RWPE1 (cell line): ENCODE measurements at regions not wholly inside any gene's neighbourhood (a gene's known extent, or its start where the extent isn't known, plus 50 kb on each side); places are given as distances from the start of the nearest gene placed in this dataset.

Experiments
- CTCF ChIA-PET: fragments of 350-600 bp; sonication (Branson Sonifier 250); formaldehyde crosslinking; extraction: SDS; loops from one replicate; lab custom pipeline; 2021; lab: Yijun Ruan, JAX
- POLR2A ChIA-PET: fragments of 400-600 bp; formaldehyde crosslinking; extraction: SDS; loops from one replicate; lab custom pipeline; 2020; ENCODE audit warnings: antibody characterized with exemption; ENCODE audit not compliant: low non-redundant PET; lab: Yijun Ruan, JAX
- DNase-seq: peaks from one replicate; pipeline ENCODE4 v3.0.0; 2012; ENCODE audit warnings: low spot score
- H3K27ac ChIP-seq: fragments of 450-650 bp; 2 replicates; pipeline ENCODE4 v1.5.1; 2017
- TF ChIP-seq, protein P1 (sequence below): fragments of 450-650 bp; conservative IDR thresholded peaks from 2 replicates; pipeline ENCODE4 v1.5.1; 2017; ENCODE audit warnings: low read depth, mild to moderate bottlenecking

DNA sequence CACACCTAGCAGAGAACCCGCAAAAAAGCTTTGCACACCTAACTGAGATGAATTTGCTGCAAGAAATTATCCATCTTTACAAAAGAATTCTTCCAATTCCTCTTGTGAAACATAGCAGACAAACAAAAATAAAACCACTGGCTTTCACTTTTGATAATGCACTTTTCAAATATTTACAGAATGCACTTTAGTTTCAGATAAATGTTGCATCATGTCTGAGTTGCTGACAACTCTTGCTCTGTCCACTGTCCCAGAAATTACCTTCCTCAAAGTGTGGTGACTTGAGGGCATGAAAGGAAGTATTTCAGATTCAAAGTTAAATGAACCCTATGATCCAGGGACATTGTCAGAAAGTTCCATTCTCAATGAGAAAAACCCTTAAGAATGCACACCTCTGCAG, 256.2 kb upstream of the PARD3B start:
- CTCF ChIA-PET, result interaction anchor here (0.6 kb wide), 1 partner anchor 9 kb away, joined by 5 read pairs; no protein-coding TSS in a partner anchor
- no peak overlapping the region for H3K27ac ChIP-seq
- POLR2A ChIA-PET, result no interaction called here
- TF ChIP-seq, protein P1, sequence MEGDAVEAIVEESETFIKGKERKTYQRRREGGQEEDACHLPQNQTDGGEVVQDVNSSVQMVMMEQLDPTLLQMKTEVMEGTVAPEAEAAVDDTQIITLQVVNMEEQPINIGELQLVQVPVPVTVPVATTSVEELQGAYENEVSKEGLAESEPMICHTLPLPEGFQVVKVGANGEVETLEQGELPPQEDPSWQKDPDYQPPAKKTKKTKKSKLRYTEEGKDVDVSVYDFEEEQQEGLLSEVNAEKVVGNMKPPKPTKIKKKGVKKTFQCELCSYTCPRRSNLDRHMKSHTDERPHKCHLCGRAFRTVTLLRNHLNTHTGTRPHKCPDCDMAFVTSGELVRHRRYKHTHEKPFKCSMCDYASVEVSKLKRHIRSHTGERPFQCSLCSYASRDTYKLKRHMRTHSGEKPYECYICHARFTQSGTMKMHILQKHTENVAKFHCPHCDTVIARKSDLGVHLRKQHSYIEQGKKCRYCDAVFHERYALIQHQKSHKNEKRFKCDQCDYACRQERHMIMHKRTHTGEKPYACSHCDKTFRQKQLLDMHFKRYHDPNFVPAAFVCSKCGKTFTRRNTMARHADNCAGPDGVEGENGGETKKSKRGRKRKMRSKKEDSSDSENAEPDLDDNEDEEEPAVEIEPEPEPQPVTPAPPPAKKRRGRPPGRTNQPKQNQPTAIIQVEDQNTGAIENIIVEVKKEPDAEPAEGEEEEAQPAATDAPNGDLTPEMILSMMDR, result no peak
- no peak for DNase-seq

DNA sequence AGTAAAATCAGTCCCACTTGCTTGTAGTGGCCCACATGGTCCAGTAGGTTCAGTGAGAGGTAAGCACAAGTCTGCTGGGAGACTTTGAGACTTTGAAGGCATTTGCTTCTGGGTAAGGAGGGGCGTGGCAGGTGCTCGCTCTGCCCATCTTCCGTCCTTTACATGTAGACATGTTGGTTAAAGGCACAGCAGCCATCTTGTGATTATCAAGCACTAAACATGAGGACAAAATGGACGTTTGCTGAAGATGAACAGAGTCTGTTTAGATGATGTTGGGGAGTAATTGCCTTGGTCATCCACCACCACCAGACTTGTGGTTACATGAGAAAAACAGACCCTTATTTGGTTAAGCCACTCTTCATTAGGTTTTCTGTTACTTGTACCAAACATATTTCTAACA, 252.8 kb upstream of the PARD3B start:
- DNase-seq, result no peak
- H3K27ac ChIP-seq, result no peak overlapping the region
- TF ChIP-seq, protein P1, result no peak
- ChIA-PET POLR2A (no interaction called here), CTCF (no interaction called here)

DNA sequence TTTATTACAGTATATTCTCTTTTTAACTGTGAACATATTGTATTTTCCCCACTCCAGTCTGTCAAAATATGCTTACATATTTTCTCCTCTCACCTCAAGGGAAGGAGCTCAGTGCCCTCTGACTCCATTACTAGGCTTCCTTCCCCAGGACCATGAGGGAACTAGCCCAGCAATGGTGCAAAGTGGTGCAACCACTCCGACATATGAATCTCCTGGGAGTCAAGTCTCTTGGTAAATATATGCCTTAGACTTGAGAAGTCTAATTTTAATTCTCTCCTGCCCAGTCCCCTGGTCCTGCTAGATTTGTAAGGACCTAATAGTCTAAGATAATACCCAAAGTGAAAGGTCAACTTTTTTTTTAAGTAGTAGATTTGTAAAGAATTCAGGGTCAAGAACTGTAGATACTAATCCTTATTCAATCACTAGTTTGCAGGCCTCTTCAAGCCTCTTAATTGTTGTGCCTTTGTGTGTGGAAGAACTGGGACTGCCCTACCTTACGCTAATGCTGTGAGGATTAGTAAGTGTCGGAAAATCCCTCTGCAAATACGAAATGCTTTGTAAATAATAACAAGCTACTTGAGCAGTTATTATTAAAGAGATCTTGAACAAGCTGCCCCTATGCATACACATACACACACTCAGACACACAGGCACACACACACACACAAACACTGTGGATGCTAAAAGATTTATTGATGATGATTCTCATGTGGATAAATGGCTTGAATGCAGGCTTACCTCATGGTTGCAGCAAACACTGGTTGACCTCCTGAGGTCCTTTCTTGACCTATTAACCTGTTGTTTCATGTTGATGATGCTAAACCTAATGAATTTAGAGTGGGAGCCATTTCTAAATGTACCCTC, 251.2 kb upstream of the PARD3B start:
- POLR2A ChIA-PET, result interaction anchor here (0.6 kb wide), 1 partner anchor 351 kb away, joined by 3 read pairs; no protein-coding TSS in a partner anchor
- H3K27ac ChIP-seq, result no peak overlapping the region
- no peak for DNase-seq
- CTCF ChIA-PET, result no interaction called here
- TF ChIP-seq, protein P1, result no peak

DNA sequence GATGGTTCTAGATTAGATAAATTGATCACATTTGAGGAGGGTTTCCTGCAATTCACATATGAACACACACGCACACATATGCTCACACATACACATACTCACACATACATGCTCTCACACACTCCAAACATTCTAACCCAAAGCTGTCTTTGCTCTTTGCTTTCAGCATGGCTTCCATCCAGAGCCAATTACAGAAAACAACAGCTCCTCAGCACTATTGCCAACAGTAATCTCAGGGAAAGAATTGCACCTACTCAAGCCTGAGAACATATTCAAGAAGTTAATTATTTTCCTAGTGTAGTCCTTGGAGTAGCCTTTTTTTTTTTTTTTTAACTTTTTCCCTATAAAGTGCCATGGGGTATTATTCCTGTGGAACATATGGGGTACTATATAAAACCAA, 246.9 kb upstream of the PARD3B start:
- no peak for DNase-seq
- TF ChIP-seq, protein P1, result no peak
- ChIA-PET CTCF (interaction anchor here (0.5 to 0.6 kb wide), 3 partner anchors 9 to 376 kb away, joined by 3 to 5 read pairs (median 4); no protein-coding TSS in a partner anchor), POLR2A (no interaction called here)
- no peak overlapping the region for H3K27ac ChIP-seq

- no peak overlapping the region for H3K27ac ChIP-seq
- TF ChIP-seq, protein P1, result no peak
- DNase-seq, result no peak
- ChIA-PET POLR2A (no interaction called here), CTCF (interaction anchor here (0.6 kb wide), 2 partner anchors 176 to 461 kb away, joined by 3 read pairs; no protein-coding TSS in a partner anchor)
These were observed 245.5 kb upstream of the PARD3B start for GRCh38 chr2:204299766-204300165.

GRCh38 chr2:204306667-204307066, 238.6 kb upstream of the PARD3B start:
- ChIA-PET POLR2A (no interaction called here), CTCF (no interaction called here)
- TF ChIP-seq, protein P1, result no peak
- DNase-seq, result no peak
- H3K27ac ChIP-seq, result no peak overlapping the region
